HEK293 (cell line): ENCODE measurements at regions not wholly inside any gene's neighbourhood (a gene's known extent, or its start where the extent isn't known, plus 50 kb on each side); places are given as distances from the start of the nearest gene placed in this dataset.

Experiments
- KLF10 ChIP-seq: fragments of 450-650 bp; IDR thresholded peaks from 2 replicates; pipeline ENCODE4 v1.5.1; 2018; ENCODE audit warnings: missing biosample characterization, mild to moderate bottlenecking, missing genetic modification characterization
- TCF7L2 ChIP-seq: IDR thresholded peaks from 2 replicates; pipeline ENCODE4 v1.6.1; 2011; ENCODE audit warnings: low read depth, mild to moderate bottlenecking, inconsistent platforms, low read length, moderate library complexity, borderline replicate concordance
- ZNF10 ChIP-seq: fragments of 450-650 bp; formaldehyde crosslinking; IDR thresholded peaks from 2 replicates; pipeline ENCODE4 v1.5.1; 2017; ENCODE audit warnings: missing biosample characterization, missing genetic modification characterization
- ZNF239 ChIP-seq: fragments of 450-650 bp; formaldehyde crosslinking; IDR thresholded peaks from 2 replicates; pipeline ENCODE4 v1.5.1; 2016; ENCODE audit warnings: missing biosample characterization, missing genetic modification characterization
- ZNF510 ChIP-seq: fragments of 450-650 bp; formaldehyde crosslinking; IDR thresholded peaks from 2 replicates; pipeline ENCODE4 v1.5.1; 2018; ENCODE audit warnings: mild to moderate bottlenecking, missing genetic modification characterization, missing biosample characterization; ENCODE audit not compliant: insufficient replicate concordance
- ZNF530 ChIP-seq: fragments of 450-650 bp; formaldehyde crosslinking; IDR thresholded peaks from 2 replicates; pipeline ENCODE4 v1.5.1; 2016; ENCODE audit warnings: low read depth, missing biosample characterization, missing genetic modification characterization
- TF ChIP-seq, protein P1 (sequence below): fragments of 450-650 bp; formaldehyde crosslinking; IDR thresholded peaks from 2 replicates; pipeline ENCODE4 v1.5.1; 2016; ENCODE audit warnings: missing biosample characterization, missing genetic modification characterization

DNA sequence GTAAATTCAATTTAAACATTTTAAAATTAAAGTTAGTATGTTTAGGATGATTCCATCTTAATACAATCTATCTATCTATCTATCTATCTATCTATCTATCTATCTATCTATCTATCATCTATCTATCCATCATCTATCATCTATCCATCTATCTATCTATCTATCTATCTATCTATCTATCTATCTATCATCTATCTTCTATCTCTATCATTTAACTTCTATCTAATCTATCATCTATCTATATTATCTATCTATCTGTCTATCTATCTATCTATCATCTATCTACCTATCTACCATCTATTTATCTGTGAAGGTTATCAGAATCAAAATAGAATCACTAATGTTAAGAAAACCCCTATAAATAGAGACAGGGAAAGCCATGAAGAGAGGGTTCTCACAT is 78.3 kb downstream of the RAMP3 start:
- TF ChIP-seq, protein P1, sequence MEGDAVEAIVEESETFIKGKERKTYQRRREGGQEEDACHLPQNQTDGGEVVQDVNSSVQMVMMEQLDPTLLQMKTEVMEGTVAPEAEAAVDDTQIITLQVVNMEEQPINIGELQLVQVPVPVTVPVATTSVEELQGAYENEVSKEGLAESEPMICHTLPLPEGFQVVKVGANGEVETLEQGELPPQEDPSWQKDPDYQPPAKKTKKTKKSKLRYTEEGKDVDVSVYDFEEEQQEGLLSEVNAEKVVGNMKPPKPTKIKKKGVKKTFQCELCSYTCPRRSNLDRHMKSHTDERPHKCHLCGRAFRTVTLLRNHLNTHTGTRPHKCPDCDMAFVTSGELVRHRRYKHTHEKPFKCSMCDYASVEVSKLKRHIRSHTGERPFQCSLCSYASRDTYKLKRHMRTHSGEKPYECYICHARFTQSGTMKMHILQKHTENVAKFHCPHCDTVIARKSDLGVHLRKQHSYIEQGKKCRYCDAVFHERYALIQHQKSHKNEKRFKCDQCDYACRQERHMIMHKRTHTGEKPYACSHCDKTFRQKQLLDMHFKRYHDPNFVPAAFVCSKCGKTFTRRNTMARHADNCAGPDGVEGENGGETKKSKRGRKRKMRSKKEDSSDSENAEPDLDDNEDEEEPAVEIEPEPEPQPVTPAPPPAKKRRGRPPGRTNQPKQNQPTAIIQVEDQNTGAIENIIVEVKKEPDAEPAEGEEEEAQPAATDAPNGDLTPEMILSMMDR (tag by site-specific recombination), result no peak
- no peak for TF ChIP-seq ZNF510
- TF ChIP-seq ZNF239, result no peak
- no peak for TF ChIP-seq TCF7L2
- no peak for TF ChIP-seq ZNF10 (tag by site-specific recombination)
- TF ChIP-seq ZNF530, result no peak
- TF ChIP-seq KLF10, result no peak
